Right atrium auricular region (tissue), 2 donors: ENCODE measurements at regions not wholly inside any gene's neighbourhood (a gene's known extent, or its start where the extent isn't known, plus 50 kb on each side); places are given as distances from the start of the nearest gene placed in this dataset.

ENCODE experiments used
- DNase-seq: peaks from one replicate; pipeline ENCODE4 v3.0.0-alpha.2; 2019; ENCODE audit warnings: low spot score
- H3K27ac ChIP-seq, 2 donors: fragments of 200-600 bp; sonication (generic); 1 replicate in 1 of 2; 2 replicates in 1 of 2; pipeline ENCODE4 v1.5.1; 2016 to 2019
- H3K27me3 ChIP-seq, 2 donors: fragments of 200-600 bp; sonication (generic); one replicate each; pipeline versions ENCODE4 v1.5.1 to v1.6.0; 2017 to 2019
- H3K36me3 ChIP-seq: fragments of 200-600 bp; sonication (generic); one replicate; pipeline ENCODE4 v1.5.1; 2016
- H3K4me1 ChIP-seq, 2 donors: fragments of 200-600 bp; sonication (generic); one replicate each; pipeline versions ENCODE4 v1.5.1 to v1.6.0; 2017 to 2019
- H3K4me3 ChIP-seq, 2 donors: fragments of 200-600 bp; sonication (generic); 1 replicate in 1 of 2; 2 replicates in 1 of 2; pipeline ENCODE4 v1.5.1; 2017 to 2019; ENCODE audit warnings: mild to moderate bottlenecking in 1 of 2, moderate library complexity in 1 of 2
- H3K9me3 ChIP-seq, 2 donors: fragments of 200-600 bp; sonication (generic); one replicate each; pipeline ENCODE4 v1.5.1; 2019
- TF ChIP-seq, protein P1 (sequence below), 2 donors: fragments of 200-600 bp; sonication (generic); IDR thresholded peaks; one replicate each; pipeline ENCODE4 v1.5.1; 2019; ENCODE audit warnings: antibody characterized with exemption in 2 of 2

DNA sequence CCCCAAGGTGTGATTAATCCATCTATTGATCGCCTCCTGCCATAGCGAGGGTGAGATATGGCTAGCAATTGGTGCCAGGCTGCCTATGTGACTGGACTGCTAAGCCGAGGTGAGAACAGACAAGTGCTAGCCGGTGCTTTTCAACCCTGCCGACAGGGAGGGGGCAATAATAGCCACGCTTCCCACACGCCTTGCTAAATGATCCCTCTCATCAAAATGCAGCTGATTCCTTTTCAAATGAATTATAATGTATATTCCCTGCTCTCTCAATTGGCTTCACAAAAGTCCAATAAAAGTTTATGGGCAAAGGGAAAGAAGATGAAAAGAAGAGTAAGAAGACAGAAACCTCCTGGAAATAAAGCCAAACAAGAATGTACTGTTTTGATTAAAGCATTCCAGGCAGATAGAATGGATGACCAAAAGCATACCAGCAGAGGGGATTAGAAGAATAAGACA is 235.6 kb downstream of the ICOS start:
- Histone ChIP-seq H3K9me3 (no peaks in the 10 kb centered on the region), H3K27me3 (no peaks in the 10 kb centered on the region), H3K36me3 (no peaks in the 10 kb centered on the region), H3K27ac (no peak overlapping the region), H3K4me3 (no peak overlapping the region), H3K4me1 (no peaks in the 10 kb centered on the region)
- DNase-seq: no peak
- TF ChIP-seq, protein P1, sequence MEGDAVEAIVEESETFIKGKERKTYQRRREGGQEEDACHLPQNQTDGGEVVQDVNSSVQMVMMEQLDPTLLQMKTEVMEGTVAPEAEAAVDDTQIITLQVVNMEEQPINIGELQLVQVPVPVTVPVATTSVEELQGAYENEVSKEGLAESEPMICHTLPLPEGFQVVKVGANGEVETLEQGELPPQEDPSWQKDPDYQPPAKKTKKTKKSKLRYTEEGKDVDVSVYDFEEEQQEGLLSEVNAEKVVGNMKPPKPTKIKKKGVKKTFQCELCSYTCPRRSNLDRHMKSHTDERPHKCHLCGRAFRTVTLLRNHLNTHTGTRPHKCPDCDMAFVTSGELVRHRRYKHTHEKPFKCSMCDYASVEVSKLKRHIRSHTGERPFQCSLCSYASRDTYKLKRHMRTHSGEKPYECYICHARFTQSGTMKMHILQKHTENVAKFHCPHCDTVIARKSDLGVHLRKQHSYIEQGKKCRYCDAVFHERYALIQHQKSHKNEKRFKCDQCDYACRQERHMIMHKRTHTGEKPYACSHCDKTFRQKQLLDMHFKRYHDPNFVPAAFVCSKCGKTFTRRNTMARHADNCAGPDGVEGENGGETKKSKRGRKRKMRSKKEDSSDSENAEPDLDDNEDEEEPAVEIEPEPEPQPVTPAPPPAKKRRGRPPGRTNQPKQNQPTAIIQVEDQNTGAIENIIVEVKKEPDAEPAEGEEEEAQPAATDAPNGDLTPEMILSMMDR (IDR thresholded peaks at IDR 0.05): no peak

DNA sequence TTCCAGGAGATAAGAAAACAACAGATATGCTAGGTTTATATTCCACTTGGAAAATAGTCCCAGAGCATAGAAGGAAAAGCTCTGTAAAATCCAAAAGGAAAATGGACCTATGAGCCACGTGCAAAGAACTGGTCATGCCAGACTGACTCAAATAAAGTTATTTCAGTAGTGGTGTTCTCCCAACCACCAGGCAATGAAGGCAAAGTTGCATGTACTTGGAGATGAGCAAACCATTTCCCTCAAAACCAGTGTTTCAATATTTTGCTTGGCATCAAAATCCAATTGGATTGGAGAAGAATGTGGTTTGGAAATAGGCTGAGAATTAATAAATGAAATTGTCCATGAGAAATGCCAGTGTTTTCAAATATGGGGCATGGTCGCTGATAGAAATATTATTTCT is 237.5 kb downstream of the ICOS start:
- no peaks in the 10 kb centered on the region for H3K36me3 ChIP-seq
- no peak for DNase-seq
- no peak overlapping the region for H3K27ac ChIP-seq
- no peaks in the 10 kb centered on the region for H3K9me3 ChIP-seq
- TF ChIP-seq, protein P1 (IDR thresholded peaks at IDR 0.05): no peak
- H3K4me3 ChIP-seq: no peak overlapping the region
- H3K27me3 ChIP-seq: no peaks in the 10 kb centered on the region
- H3K4me1 ChIP-seq: no peaks in the 10 kb centered on the region

DNA sequence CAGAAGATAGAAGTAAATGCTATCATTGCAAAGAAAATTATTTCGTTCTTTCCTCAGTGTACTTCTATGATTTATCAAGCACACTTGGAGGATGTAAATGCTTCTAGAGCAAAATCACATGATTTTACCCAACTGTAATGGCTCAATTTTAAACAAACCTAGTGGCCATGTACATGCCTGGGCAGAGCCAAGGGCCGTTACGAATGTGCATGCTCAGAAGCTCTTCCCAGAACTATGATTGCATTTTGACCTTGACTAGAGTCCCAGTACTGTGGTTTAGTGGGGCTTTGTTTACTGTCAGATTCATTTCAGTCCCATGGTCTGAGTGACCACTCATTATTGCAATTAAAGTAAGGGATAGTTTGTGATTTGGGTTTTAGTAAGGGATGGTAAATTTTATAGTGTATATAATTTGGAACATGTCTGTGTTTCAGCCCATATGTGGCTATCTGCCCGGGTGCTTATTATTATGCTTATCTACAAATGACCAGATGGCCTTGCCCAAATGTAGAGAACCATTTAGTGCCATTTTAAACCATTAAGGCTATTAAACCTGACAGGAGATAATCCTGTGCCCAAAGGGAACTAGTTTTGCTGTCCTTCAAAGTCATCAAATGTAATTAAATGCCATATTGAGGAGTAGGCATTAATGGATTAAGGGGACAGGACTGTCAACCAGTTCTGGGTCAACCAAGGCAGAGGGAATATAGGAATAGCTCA is 239.1 kb downstream of the ICOS start:
- DNase-seq: no peak

DNA sequence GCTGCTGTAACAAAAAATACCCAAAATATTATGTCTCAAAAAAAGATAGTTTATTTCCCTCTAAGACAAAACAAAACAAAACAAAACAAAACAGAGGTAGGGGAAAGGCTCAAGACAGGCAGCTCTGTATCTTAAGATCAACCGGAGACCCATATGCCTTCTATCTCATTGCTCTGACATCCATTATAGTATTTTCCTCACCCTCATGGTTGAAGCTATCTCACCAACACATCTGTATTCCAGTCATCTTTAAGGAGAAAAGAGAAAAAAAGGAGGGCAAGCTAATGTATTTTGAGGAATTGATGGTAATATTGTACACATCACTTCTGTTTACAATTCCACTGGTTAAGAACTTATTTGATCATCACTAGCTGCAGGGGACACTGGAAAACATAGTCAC is 239.7 kb downstream of the ICOS start:
- no peaks in the 10 kb centered on the region for H3K27me3 ChIP-seq
- TF ChIP-seq, protein P1 (IDR thresholded peaks at IDR 0.05): no peak
- no peaks in the 10 kb centered on the region for H3K36me3 ChIP-seq
- no peak overlapping the region for H3K27ac ChIP-seq
- H3K9me3 ChIP-seq: no peaks in the 10 kb centered on the region
- DNase-seq: no peak
- H3K4me1 ChIP-seq: no peaks in the 10 kb centered on the region
- no peak overlapping the region for H3K4me3 ChIP-seq

More for the DNA sequence above, 239.1 kb downstream of the ICOS start:
- Histone ChIP-seq H3K9me3 (no peaks in the 10 kb centered on the region), H3K27ac (no peak overlapping the region), H3K4me1 (no peaks in the 10 kb centered on the region), H3K27me3 (no peaks in the 10 kb centered on the region), H3K36me3 (no peaks in the 10 kb centered on the region), H3K4me3 (no peak overlapping the region)
- TF ChIP-seq, protein P1 (IDR thresholded peaks at IDR 0.05): no peak

DNA sequence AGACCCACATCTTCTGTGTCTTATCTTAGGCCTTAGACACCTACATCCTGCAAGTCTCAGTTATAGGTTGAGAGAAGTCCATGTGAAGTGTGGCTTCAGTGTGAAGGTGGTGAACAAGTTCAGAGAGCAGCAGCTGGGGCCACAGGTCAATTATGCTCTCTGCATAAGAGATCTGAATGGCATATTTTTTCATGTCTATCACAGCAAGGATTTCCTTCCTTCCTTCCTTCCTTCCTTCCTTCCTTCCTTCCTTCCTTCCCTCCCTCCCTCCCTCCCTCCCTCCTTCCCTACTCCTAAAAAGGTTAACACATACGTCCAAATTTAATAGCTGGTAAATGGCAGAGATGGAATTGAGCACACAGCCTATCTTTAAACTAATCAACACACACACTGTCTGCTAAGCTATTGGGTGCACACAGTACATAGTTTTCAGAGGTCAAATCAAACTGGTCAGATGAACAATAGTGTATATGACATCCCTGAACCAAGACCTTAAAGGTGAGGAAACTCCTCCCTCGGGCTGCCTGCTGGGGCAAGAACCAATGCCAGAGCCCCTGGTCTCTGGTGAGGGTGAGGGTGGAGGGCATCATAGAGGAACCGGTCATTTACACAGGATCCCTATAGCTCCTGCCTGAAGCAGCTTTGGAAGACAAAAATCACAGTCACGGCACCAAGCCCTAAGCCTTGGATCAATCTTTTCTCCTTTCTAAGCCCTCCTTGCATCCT is 240.9 kb downstream of the ICOS start:
- no peak overlapping the region for H3K27ac ChIP-seq
- no peak overlapping the region for H3K4me3 ChIP-seq
- no peaks in the 10 kb centered on the region for H3K27me3 ChIP-seq
- H3K36me3 ChIP-seq: no peaks in the 10 kb centered on the region
- H3K9me3 ChIP-seq: no peaks in the 10 kb centered on the region
- TF ChIP-seq, protein P1 (IDR thresholded peaks at IDR 0.05): no peak
- H3K4me1 ChIP-seq: no peaks in the 10 kb centered on the region
- DNase-seq: no peak
